PC-9 (cell line): ENCODE measurements at regions not wholly inside any gene's neighbourhood (a gene's known extent, or its start where the extent isn't known, plus 50 kb on each side); places are given as distances from the start of the nearest gene placed in this dataset.

Experiments
- CTCF ChIP-seq: fragments of 200-600 bp; sonication (generic); conservative IDR thresholded peaks from 2 replicates; pipeline ENCODE4 v1.6.1; 2017; ENCODE audit warnings: mixed run types, antibody characterized with exemption, mild to moderate bottlenecking, moderate library complexity
- EZH2 ChIP-seq: fragments of 200-600 bp; sonication (generic); IDR thresholded peaks from 2 replicates; pipeline ENCODE4 v1.8.0; 2017; ENCODE audit warnings: antibody characterized with exemption, low read depth

DNA sequence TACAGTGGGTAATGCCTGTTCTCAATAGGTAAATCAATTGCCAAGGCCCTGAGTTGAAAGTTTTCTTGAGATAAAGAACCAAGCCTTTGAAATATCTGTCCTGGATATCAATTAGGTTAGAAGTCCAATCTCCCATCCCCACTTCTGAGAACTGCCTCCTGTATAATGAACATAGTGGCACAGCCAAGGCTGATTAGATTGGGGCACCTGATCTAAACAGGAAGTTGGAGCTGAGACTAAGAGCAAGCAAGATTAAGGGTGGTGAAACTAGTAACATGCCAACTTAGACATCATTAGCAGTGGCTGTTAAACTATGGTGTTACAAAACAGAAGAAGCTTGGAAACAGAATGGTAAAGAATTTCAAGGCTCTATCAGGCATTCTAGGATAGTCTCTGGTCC lies 137.7 kb upstream of the TMEM108 start:
- TF ChIP-seq CTCF (no peak), EZH2 (no peak)
